SK-N-SH (cell line): ENCODE measurements at regions not wholly inside any gene's neighbourhood (a gene's known extent, or its start where the extent isn't known, plus 50 kb on each side); places are given as distances from the start of the nearest gene placed in this dataset.

ENCODE experiments used
- GABPA ChIP-seq: IDR thresholded peaks from 2 replicates; pipeline ENCODE4 v1.4.0; 2012; ENCODE audit warnings: low read depth, mild to moderate bottlenecking
- JUND ChIP-seq: IDR thresholded peaks from 2 replicates; pipeline ENCODE4 v1.4.0; 2012
- POLR2AphosphoS5 ChIP-seq: IDR thresholded peaks from 2 replicates; pipeline ENCODE4 v1.6.1; 2012; ENCODE audit warnings: low read depth, low read length
- SIN3A ChIP-seq: IDR thresholded peaks from 2 replicates; pipeline ENCODE4 v1.6.1; 2012; ENCODE audit warnings: low read depth, mild to moderate bottlenecking, low read length, moderate library complexity, borderline replicate concordance
- TF ChIP-seq, protein P1 (sequence below): fragments of 200-600 bp; sonication (generic); IDR thresholded peaks from 2 replicates; pipeline ENCODE4 v1.6.1; 2017; ENCODE audit warnings: antibody characterized with exemption, mild to moderate bottlenecking, moderate library complexity
- TF ChIP-seq, protein P2 (sequence below): IDR thresholded peaks from 2 replicates; pipeline ENCODE4 v1.4.0; 2012; ENCODE audit warnings: low read depth, borderline replicate concordance
- TF ChIP-seq, protein P3 (sequence below): IDR thresholded peaks from 2 replicates; pipeline ENCODE4 v1.6.1; 2012; ENCODE audit warnings: mild to moderate bottlenecking, low read depth, low read length, moderate library complexity

DNA sequence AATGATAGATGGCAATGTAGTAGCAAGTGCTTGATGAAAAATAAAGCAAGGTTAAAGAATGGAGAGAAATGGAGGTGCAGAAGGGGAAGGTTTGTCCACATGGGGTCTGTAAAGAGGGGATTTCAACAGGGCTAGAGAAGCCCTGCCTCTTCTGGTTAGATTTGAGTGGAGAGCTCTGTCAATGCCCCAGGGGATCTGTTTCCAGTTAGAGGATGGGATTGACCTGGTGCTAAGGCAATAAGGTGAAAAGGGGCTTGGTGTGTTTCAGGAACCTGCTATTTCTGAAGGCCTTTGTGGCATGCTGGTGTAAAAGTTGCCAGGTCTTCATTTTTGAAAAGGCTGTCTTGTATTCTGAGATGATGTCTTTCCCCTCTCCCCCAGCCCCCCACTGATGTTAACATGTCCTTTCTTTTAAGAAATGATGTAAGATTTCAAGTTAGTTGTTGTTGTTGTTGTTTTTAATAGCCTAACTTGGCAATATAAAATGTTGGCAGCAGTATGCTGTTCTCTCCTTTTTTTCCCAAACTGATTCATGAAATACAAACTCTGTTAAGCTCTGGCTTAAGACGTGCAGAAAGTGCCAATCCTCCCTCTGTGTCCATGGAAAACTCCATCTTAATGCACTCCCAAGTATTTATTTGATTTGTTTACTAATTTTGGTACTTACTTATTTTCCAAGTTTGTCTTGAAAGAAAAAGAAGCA lies 370.3 kb upstream of the ADGRL2 start:
- TF ChIP-seq, protein P1, sequence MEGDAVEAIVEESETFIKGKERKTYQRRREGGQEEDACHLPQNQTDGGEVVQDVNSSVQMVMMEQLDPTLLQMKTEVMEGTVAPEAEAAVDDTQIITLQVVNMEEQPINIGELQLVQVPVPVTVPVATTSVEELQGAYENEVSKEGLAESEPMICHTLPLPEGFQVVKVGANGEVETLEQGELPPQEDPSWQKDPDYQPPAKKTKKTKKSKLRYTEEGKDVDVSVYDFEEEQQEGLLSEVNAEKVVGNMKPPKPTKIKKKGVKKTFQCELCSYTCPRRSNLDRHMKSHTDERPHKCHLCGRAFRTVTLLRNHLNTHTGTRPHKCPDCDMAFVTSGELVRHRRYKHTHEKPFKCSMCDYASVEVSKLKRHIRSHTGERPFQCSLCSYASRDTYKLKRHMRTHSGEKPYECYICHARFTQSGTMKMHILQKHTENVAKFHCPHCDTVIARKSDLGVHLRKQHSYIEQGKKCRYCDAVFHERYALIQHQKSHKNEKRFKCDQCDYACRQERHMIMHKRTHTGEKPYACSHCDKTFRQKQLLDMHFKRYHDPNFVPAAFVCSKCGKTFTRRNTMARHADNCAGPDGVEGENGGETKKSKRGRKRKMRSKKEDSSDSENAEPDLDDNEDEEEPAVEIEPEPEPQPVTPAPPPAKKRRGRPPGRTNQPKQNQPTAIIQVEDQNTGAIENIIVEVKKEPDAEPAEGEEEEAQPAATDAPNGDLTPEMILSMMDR = no peak
- TF ChIP-seq GABPA = no peak
- TF ChIP-seq, protein P2, sequence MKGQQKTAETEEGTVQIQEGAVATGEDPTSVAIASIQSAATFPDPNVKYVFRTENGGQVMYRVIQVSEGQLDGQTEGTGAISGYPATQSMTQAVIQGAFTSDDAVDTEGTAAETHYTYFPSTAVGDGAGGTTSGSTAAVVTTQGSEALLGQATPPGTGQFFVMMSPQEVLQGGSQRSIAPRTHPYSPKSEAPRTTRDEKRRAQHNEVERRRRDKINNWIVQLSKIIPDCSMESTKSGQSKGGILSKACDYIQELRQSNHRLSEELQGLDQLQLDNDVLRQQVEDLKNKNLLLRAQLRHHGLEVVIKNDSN = no peak
- TF ChIP-seq, protein P3, sequence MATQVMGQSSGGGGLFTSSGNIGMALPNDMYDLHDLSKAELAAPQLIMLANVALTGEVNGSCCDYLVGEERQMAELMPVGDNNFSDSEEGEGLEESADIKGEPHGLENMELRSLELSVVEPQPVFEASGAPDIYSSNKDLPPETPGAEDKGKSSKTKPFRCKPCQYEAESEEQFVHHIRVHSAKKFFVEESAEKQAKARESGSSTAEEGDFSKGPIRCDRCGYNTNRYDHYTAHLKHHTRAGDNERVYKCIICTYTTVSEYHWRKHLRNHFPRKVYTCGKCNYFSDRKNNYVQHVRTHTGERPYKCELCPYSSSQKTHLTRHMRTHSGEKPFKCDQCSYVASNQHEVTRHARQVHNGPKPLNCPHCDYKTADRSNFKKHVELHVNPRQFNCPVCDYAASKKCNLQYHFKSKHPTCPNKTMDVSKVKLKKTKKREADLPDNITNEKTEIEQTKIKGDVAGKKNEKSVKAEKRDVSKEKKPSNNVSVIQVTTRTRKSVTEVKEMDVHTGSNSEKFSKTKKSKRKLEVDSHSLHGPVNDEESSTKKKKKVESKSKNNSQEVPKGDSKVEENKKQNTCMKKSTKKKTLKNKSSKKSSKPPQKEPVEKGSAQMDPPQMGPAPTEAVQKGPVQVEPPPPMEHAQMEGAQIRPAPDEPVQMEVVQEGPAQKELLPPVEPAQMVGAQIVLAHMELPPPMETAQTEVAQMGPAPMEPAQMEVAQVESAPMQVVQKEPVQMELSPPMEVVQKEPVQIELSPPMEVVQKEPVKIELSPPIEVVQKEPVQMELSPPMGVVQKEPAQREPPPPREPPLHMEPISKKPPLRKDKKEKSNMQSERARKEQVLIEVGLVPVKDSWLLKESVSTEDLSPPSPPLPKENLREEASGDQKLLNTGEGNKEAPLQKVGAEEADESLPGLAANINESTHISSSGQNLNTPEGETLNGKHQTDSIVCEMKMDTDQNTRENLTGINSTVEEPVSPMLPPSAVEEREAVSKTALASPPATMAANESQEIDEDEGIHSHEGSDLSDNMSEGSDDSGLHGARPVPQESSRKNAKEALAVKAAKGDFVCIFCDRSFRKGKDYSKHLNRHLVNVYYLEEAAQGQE = no peak
- no peak for TF ChIP-seq POLR2AphosphoS5
- no peak for TF ChIP-seq JUND
- TF ChIP-seq SIN3A = no peak
